ENCODE measurements at regions not wholly inside any gene's neighbourhood (a gene's known extent, or its start where the extent isn't known, plus 50 kb on each side); places are given as distances from the start of the nearest gene placed in this dataset.

GRCh38 chr14:83280719-83281118, 1747.1 kb upstream of the SEL1L start:
- Histone ChIP-seq H3K9me2 (ENCODE audit: insufficient read depth, low read length) (no peaks in the 10 kb centered on the region), H3K79me2 (replicated peaks; ENCODE audit: insufficient read depth, low read length) (no peaks in the 10 kb centered on the region), H4K20me1 (ENCODE audit: insufficient read depth) (no peaks in the 10 kb centered on the region), H3F3A (ENCODE audit: insufficient read depth, low read length, poor library complexity, severe bottlenecking) (no peaks in the 10 kb centered on the region), H3K9ac (ENCODE audit: low read length) (no peak overlapping the region), H3K4me3 (ENCODE audit: low read length) (no peak overlapping the region), H3K9me3 (ENCODE audit: low read length) (no peaks in the 10 kb centered on the region), H3K36me3 (ENCODE audit: insufficient read depth, low read length) (no peaks in the 10 kb centered on the region), H2AFZ (ENCODE audit: low read depth, low read length) (no peak overlapping the region), H3K4me2 (ENCODE audit: low read length) (no peak overlapping the region), H3K27ac (ENCODE audit: low read length) (no peak overlapping the region), H3K27me3 (ENCODE audit: insufficient read depth, low read depth, low read length) (no peaks in the 10 kb centered on the region)
- no peak for TF ChIP-seq REST (IDR thresholded peaks at IDR 0.05; ENCODE audit: borderline replicate concordance)
- no peak for TF ChIP-seq SMC3 (conservative IDR thresholded peaks at IDR 0.05; ENCODE audit: poor library complexity)
- TF ChIP-seq EZH2 (IDR thresholded peaks at IDR 0.05; ENCODE audit: borderline replicate concordance, insufficient read depth, low read length, poor library complexity, severe bottlenecking) = no peak
- TF ChIP-seq RAD21 (conservative IDR thresholded peaks at IDR 0.05) = no peak
- TF ChIP-seq POLR2AphosphoS5 (IDR thresholded peaks at IDR 0.05) = no peak
- TF ChIP-seq MXI1 (conservative IDR thresholded peaks at IDR 0.05; ENCODE audit: poor library complexity, severe bottlenecking) = no peak
- no peak for TF ChIP-seq CTCF (IDR thresholded peaks at IDR 0.05; ENCODE audit: poor library complexity, severe bottlenecking)
- no peak for TF ChIP-seq EP300 (conservative IDR thresholded peaks at IDR 0.05; ENCODE audit: poor library complexity, severe bottlenecking)
- TF ChIP-seq TAF1 (IDR thresholded peaks at IDR 0.05; ENCODE audit: low read depth) = no peak

GRCh38 chr14:83282706-83283105, 1749.1 kb upstream of the SEL1L start:
- H3K27ac ChIP-seq (ENCODE audit: low read length) = no peak overlapping the region
- H3K4me2 ChIP-seq (ENCODE audit: low read length) = no peak overlapping the region
- no peaks in the 10 kb centered on the region for H3K27me3 ChIP-seq (ENCODE audit: insufficient read depth, low read depth, low read length)
- no peaks in the 10 kb centered on the region for H3F3A ChIP-seq (ENCODE audit: insufficient read depth, low read length, poor library complexity, severe bottlenecking)
- H4K20me1 ChIP-seq (ENCODE audit: insufficient read depth) = no peaks in the 10 kb centered on the region
- no peak overlapping the region for H2AFZ ChIP-seq (ENCODE audit: low read depth, low read length)
- H3K4me3 ChIP-seq (ENCODE audit: low read length) = no peak overlapping the region
- no peaks in the 10 kb centered on the region for H3K36me3 ChIP-seq (ENCODE audit: insufficient read depth, low read length)
- H3K9me3 ChIP-seq (ENCODE audit: low read length) = no peaks in the 10 kb centered on the region
- H3K9ac ChIP-seq (ENCODE audit: low read length) = no peak overlapping the region
- TF ChIP-seq CTCF (IDR thresholded peaks at IDR 0.05; ENCODE audit: poor library complexity, severe bottlenecking) = no peak
- TF ChIP-seq REST (IDR thresholded peaks at IDR 0.05; ENCODE audit: borderline replicate concordance) = no peak
- no peak for TF ChIP-seq MXI1 (conservative IDR thresholded peaks at IDR 0.05; ENCODE audit: poor library complexity, severe bottlenecking)
- TF ChIP-seq SMC3 (conservative IDR thresholded peaks at IDR 0.05; ENCODE audit: poor library complexity) = no peak
- no peak for TF ChIP-seq EZH2 (IDR thresholded peaks at IDR 0.05; ENCODE audit: borderline replicate concordance, insufficient read depth, low read length, poor library complexity, severe bottlenecking)
- no peak for TF ChIP-seq RAD21 (conservative IDR thresholded peaks at IDR 0.05)
- TF ChIP-seq POLR2AphosphoS5 (IDR thresholded peaks at IDR 0.05) = no peak
- TF ChIP-seq TAF1 (IDR thresholded peaks at IDR 0.05; ENCODE audit: low read depth) = no peak
- TF ChIP-seq EP300 (conservative IDR thresholded peaks at IDR 0.05; ENCODE audit: poor library complexity, severe bottlenecking) = no peak
- no peaks in the 10 kb centered on the region for H3K9me2 ChIP-seq (ENCODE audit: insufficient read depth, low read length)
- no peaks in the 10 kb centered on the region for H3K79me2 ChIP-seq (replicated peaks; ENCODE audit: insufficient read depth, low read length)
